ENCODE measurements at regions not wholly inside any gene's neighbourhood (a gene's known extent, or its start where the extent isn't known, plus 50 kb on each side); places are given as distances from the start of the nearest gene placed in this dataset.

DNA sequence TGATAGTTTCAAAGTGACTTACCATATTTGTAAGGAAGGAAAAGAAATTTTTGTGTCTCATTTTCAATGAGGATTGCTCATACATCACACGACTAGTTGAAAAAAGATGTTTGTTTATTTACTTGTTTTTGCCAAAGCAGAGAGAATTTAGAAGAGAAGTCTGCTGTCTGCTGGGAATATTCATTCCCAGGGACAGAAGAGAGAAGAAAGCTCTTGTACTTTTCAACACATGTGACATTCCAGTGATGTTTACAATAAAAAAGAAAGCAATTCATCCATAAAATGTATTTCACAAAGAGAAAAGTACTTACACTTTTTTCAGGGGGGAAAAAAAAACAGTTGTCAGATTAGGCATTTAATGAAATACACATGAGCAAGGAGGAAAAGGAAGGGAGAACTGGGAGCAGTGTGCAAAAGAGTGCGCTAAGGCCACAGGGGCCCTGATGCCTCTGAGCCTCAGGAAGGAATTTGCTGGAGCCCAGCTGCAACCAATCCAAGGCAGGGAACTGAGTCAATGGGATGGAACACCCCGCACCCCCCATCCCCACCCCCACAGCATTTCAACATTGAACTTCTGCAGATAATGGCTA lies 115.0 kb downstream of the RPAP3 start:
- TF ChIP-seq NBN (IDR thresholded peaks at IDR 0.05) (no peak), RFX5 (IDR thresholded peaks at IDR 0.05; ENCODE audit: low read depth, low read length) (no peak), JUND (IDR thresholded peaks at IDR 0.05; ENCODE audit: low read depth, low read length) (no peak), ZNF207 (IDR thresholded peaks at IDR 0.05; ENCODE audit: borderline replicate concordance) (no peak)
- TF ChIP-seq, protein P1, sequence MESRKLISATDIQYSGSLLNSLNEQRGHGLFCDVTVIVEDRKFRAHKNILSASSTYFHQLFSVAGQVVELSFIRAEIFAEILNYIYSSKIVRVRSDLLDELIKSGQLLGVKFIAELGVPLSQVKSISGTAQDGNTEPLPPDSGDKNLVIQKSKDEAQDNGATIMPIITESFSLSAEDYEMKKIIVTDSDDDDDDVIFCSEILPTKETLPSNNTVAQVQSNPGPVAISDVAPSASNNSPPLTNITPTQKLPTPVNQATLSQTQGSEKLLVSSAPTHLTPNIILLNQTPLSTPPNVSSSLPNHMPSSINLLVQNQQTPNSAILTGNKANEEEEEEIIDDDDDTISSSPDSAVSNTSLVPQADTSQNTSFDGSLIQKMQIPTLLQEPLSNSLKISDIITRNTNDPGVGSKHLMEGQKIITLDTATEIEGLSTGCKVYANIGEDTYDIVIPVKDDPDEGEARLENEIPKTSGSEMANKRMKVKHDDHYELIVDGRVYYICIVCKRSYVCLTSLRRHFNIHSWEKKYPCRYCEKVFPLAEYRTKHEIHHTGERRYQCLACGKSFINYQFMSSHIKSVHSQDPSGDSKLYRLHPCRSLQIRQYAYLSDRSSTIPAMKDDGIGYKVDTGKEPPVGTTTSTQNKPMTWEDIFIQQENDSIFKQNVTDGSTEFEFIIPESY (IDR thresholded peaks at IDR 0.05) = no peak
- TF ChIP-seq, protein P2, sequence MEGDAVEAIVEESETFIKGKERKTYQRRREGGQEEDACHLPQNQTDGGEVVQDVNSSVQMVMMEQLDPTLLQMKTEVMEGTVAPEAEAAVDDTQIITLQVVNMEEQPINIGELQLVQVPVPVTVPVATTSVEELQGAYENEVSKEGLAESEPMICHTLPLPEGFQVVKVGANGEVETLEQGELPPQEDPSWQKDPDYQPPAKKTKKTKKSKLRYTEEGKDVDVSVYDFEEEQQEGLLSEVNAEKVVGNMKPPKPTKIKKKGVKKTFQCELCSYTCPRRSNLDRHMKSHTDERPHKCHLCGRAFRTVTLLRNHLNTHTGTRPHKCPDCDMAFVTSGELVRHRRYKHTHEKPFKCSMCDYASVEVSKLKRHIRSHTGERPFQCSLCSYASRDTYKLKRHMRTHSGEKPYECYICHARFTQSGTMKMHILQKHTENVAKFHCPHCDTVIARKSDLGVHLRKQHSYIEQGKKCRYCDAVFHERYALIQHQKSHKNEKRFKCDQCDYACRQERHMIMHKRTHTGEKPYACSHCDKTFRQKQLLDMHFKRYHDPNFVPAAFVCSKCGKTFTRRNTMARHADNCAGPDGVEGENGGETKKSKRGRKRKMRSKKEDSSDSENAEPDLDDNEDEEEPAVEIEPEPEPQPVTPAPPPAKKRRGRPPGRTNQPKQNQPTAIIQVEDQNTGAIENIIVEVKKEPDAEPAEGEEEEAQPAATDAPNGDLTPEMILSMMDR (IDR thresholded peaks at IDR 0.05 in 2 of 3, conservative IDR thresholded peaks at IDR 0.05 in 1 of 3; ENCODE audit: control insufficient read depth in 2 of 3, extremely low read depth in 1 of 3, insufficient read depth in 1 of 3, low read depth in 3 of 3, low read length in 3 of 3) = no peak

Data from GM12878 (cell line).